Neural crest cell (in vitro differentiated cells): ENCODE measurements at regions not wholly inside any gene's neighbourhood (a gene's known extent, or its start where the extent isn't known, plus 50 kb on each side); places are given as distances from the start of the nearest gene placed in this dataset.

ENCODE experiments used
- DNase-seq: peaks from one replicate; pipeline ENCODE4 v3.0.0; 2021; ENCODE audit warnings: low read depth, mixed read lengths, low spot score
- H3K27ac Mint-ChIP-seq: one replicate; pipeline ENCODE4 v1.8.0; 2021; ENCODE audit warnings: mild to moderate bottlenecking, mixed read lengths; ENCODE audit not compliant: unreplicated experiment
- H3K27me3 Mint-ChIP-seq: 2 replicates; pipeline ENCODE4 v1.8.0; 2021; ENCODE audit warnings: low read depth, mild to moderate bottlenecking, mixed read lengths
- H3K36me3 Mint-ChIP-seq: 2 replicates; pipeline ENCODE4 v1.8.0; 2021; ENCODE audit warnings: low read depth, mild to moderate bottlenecking, mixed read lengths
- H3K4me1 Mint-ChIP-seq: 2 replicates; pipeline ENCODE4 v1.8.0; 2021; ENCODE audit warnings: mixed read lengths
- H3K4me3 Mint-ChIP-seq: one replicate; pipeline ENCODE4 v1.8.0; 2021; ENCODE audit warnings: mild to moderate bottlenecking, mixed read lengths
- H3K9me3 Mint-ChIP-seq: 2 replicates; pipeline ENCODE4 v1.8.0; 2021; ENCODE audit warnings: mixed read lengths
- CTCF ChIP-seq: fragments of 200-600 bp; sonication (generic); conservative IDR thresholded peaks from 2 replicates; pipeline ENCODE4 v1.5.0; 2021; ENCODE audit warnings: antibody characterized with exemption, mild to moderate bottlenecking

GRCh38 chr13:111911754-111912452, 155.0 kb upstream of the SOX1 start:
- no peak overlapping the region for H3K4me3 Mint-ChIP-seq
- H3K27ac Mint-ChIP-seq = no peak overlapping the region
- H3K9me3 Mint-ChIP-seq = no peaks in the 10 kb centered on the region
- no peaks in the 10 kb centered on the region for H3K36me3 Mint-ChIP-seq
- peaks cover 15% of the 10 kb centered on the region for H3K4me1 Mint-ChIP-seq
- H3K27me3 Mint-ChIP-seq = no peaks in the 10 kb centered on the region
- TF ChIP-seq CTCF = no peak
- no peak for DNase-seq

GRCh38 chr13:111912453-111912866, 154.5 kb upstream of the SOX1 start:
- DNase-seq = no peak
- Mint-ChIP-seq H3K9me3 (no peaks in the 10 kb centered on the region), H3K27me3 (no peaks in the 10 kb centered on the region), H3K4me1 (peaks cover 15% of the 10 kb centered on the region), H3K27ac (no peak overlapping the region), H3K36me3 (no peaks in the 10 kb centered on the region), H3K4me3 (no peak overlapping the region)
- no peak for TF ChIP-seq CTCF

DNA sequence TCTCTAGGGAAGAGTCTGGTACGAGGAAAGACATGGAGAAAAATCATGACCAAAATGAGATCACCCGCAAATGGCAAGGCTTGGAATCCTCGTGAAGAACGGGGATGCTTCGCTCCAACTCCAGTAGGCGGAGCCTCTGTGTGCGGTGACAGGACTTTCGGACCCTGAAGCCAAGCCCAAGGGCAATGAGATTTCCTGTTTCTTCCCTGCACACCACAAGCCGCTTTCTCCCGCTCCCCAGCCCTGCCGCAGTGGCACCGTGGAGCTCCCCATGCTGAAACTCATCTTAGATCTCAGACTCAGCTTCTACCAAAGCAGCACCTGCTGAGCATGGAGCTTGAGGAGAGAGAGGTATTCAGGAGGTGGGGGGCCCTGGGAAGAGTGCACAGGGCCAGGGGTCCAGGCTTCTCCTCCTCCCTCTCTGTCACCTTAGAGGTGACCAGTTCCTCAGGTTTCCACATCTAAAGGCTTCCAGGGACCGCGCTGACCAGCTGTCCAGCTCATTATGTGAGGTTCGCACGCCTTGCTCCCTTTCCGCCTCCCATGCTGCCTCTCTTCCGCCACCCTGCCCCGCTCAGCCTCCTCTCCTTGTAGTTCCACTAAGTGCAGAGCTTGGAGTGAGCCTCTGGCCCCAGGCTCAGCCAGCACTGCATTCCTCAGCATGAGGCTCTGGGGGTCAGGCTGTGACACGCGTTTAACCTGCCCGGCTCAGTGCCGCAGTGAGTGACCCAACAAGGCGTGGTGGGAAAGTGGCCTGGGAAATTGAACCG, 153.8 kb upstream of the SOX1 start:
- H3K4me3 Mint-ChIP-seq = peak overlapping the region; percentile 12
- DNase-seq = no peak
- no peaks in the 10 kb centered on the region for H3K9me3 Mint-ChIP-seq
- no peak for TF ChIP-seq CTCF
- no peaks in the 10 kb centered on the region for H3K27me3 Mint-ChIP-seq
- no peaks in the 10 kb centered on the region for H3K36me3 Mint-ChIP-seq
- H3K4me1 Mint-ChIP-seq = peaks cover 15% of the 10 kb centered on the region
- H3K27ac Mint-ChIP-seq = peak overlapping the region; percentile 22

GRCh38 chr13:111913761-111914140, 153.2 kb upstream of the SOX1 start:
- TF ChIP-seq CTCF = no peak
- DNase-seq = no peak
- peaks cover 15% of the 10 kb centered on the region for H3K4me1 Mint-ChIP-seq
- H3K27ac Mint-ChIP-seq = peak overlapping the region; percentile 22
- no peaks in the 10 kb centered on the region for H3K27me3 Mint-ChIP-seq
- no peak overlapping the region for H3K4me3 Mint-ChIP-seq
- H3K36me3 Mint-ChIP-seq = no peaks in the 10 kb centered on the region
- no peaks in the 10 kb centered on the region for H3K9me3 Mint-ChIP-seq

DNA sequence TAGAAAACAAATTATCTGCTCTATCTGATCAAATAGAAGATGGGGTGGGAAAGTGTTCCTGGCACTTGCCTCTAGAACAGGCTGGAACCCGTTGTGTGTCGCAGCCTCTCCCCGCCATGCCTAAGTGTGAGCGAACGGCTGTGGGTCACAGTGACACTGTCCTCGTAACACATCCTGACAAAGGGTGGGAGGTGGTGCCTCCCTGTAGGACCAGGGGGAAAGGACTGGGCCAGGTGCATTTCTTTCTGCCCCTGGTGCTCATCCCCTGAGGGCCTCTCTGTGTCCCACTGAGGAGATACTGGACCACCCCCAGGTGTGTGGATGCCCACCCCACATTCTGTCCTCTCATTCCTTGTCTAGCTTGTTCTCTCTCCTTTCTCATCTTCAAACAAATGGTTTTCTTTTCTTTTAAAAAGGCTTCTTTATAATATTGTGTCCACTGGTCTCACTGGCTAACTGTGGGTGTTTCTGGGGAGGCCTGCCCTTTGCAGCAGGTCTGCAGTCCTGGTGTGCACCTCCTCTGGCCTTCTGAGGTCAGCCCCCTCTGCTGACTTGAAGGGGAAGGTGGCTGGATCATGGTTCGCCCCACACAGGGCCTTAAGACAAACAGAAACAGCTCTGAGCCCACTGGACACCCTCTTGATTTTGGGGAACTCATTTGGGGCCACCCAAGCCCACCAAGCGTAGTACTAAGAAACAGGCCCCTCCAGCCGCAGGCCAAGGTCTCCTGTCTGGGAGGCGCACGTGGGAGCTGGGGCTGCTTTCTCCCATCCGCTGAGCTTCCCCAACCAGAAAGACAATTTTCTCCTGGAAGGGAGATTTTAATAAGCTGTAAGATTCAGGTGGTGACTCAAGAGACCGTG, 152.5 kb upstream of the SOX1 start:
- no peak overlapping the region for H3K27ac Mint-ChIP-seq
- no peak overlapping the region for H3K4me3 Mint-ChIP-seq
- H3K27me3 Mint-ChIP-seq = no peaks in the 10 kb centered on the region
- DNase-seq = no peak
- no peaks in the 10 kb centered on the region for H3K36me3 Mint-ChIP-seq
- no peak for TF ChIP-seq CTCF
- H3K9me3 Mint-ChIP-seq = no peaks in the 10 kb centered on the region
- H3K4me1 Mint-ChIP-seq = peaks cover 15% of the 10 kb centered on the region
